Suppressor macrophage treated with lipopolysaccharide for 4 hours (primary cell): ENCODE measurements at regions not wholly inside any gene's neighbourhood (a gene's known extent, or its start where the extent isn't known, plus 50 kb on each side); places are given as distances from the start of the nearest gene placed in this dataset.

Source experiments
- DNase-seq: peaks from one replicate; pipeline ENCODE4 v3.0.0-alpha.2; 2020

- peak; percentile 63 for DNase-seq
These were observed 111.1 kb upstream of the ACSL4 start for GRCh38 chrX:109843963-109844751.

- DNase-seq, result peak; percentile 35
These were observed 111.9 kb upstream of the ACSL4 start for GRCh38 chrX:109844986-109845385.

GRCh38 chrX:109845996-109846395, 112.9 kb upstream of the ACSL4 start:
- no peak for DNase-seq

GRCh38 chrX:109847257-109848187, 114.5 kb upstream of the ACSL4 start:
- DNase-seq, result peak; percentile 60

- DNase-seq, result no peak
These were observed 115.5 kb upstream of the ACSL4 start for GRCh38 chrX:109848461-109849050.

- no peak for DNase-seq
These were observed 121.0 kb upstream of the ACSL4 start for GRCh38 chrX:109854096-109854495.

- peak; percentile 67 for DNase-seq
These were observed 122.4 kb upstream of the ACSL4 start for GRCh38 chrX:109855501-109855900.

- DNase-seq, result peak; percentile 57
These were observed 123.9 kb upstream of the ACSL4 start for GRCh38 chrX:109856974-109857373.

GRCh38 chrX:109857584-109858228, 124.6 kb upstream of the ACSL4 start:
- no peak for DNase-seq

GRCh38 chrX:109858602-109859341, 125.7 kb upstream of the ACSL4 start:
- no peak for DNase-seq

GRCh38 chrX:109859651-109860050, 126.6 kb upstream of the ACSL4 start:
- no peak for DNase-seq

- no peak for DNase-seq
These were observed 129.4 kb upstream of the ACSL4 start for GRCh38 chrX:109862433-109862832.

- no peak for DNase-seq
These were observed 130.8 kb upstream of the ACSL4 start for GRCh38 chrX:109863811-109864210.

GRCh38 chrX:109871121-109871888, 131.6 kb upstream of the TMEM164 start:
- DNase-seq, result peak; percentile 17

GRCh38 chrX:109872021-109872732, 130.7 kb upstream of the TMEM164 start:
- peak; percentile 12 for DNase-seq

GRCh38 chrX:109873574-109873973, 129.3 kb upstream of the TMEM164 start:
- DNase-seq, result peak; percentile 18

GRCh38 chrX:109873983-109874382, 128.9 kb upstream of the TMEM164 start:
- DNase-seq, result no peak

GRCh38 chrX:109874548-109874947, 128.4 kb upstream of the TMEM164 start:
- DNase-seq, result no peak

GRCh38 chrX:109875831-109876230, 127.1 kb upstream of the TMEM164 start:
- DNase-seq, result no peak

GRCh38 chrX:109878236-109878635, 124.7 kb upstream of the TMEM164 start:
- peak; percentile 45 for DNase-seq

GRCh38 chrX:109879991-109880390, 122.9 kb upstream of the TMEM164 start:
- DNase-seq, result no peak
